HG03460 (cell line): ENCODE measurements at regions not wholly inside any gene's neighbourhood (a gene's known extent, or its start where the extent isn't known, plus 50 kb on each side); places are given as distances from the start of the nearest gene placed in this dataset.

Experiments
- ATAC-seq: cut with Tn5 transposase; IDR thresholded peaks from one replicate; pipeline ENCODE4 v1.9.1; 2021; ENCODE audit not compliant: unreplicated experiment

DNA sequence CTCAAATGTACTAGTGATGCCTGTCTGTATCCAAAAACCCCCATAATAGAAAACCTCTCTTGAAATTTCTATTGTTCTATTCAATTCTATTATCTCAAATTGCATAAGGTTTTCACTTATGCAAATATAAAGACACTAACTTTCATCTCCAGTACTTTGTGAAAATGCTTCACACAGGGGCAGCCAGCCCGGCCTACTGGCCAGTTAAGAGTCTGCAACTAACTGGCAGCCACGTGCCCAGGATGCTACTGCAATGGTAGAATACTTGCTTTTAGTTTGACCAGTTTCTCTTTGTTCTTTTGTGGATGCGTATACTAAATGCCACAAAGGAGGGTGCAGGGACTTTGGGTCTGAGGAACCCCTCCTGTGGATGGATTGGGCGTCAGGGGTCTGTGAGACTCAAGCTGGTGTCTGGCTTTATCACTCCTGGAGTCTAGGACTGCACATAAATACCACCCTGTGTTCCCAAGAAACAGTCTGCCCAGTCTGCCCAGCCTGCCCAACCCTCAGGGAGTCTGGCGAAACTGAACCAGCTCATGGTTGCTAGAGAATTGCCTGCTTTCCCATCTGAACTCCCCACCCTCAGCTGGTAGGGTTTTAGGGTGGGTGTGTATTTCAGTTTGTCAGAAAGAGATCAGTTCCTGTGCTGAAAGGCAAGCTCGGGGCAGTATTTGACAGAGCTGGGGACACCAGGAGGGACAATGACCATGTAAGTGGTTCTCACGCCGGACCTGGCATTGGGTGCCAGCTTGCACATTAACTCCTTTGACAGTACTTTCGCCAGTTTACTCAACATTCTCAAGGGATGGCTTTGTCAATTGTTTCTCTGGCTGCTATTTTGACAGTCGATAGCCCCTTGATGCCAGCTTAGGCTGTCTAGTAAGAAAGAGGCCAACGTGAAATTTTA lies 558.2 kb upstream of the JAG1 start:
- no peak for ATAC-seq

DNA sequence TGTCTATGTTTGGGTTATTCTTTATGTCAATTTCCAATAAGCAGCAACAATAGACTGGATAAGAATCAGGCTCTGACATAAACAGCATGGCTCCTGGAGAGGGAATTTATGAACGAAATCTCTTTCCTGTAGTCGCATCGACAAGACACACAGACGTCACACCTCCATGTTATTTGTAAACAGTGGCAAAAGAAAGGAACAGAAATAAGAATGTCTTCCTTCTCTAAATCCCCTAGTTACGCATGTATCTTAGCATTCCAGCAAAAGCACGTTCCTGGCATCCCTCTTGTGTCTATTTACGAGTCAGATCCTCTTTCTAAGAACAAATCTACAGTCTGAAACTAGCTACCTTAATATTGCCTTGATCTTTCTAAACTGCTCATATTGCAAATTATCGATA lies 559.1 kb upstream of the JAG1 start:
- ATAC-seq, result no peak

GRCh38 chr20:11234181-11234580 lies 560.4 kb upstream of the JAG1 start:
- ATAC-seq, result no peak

DNA sequence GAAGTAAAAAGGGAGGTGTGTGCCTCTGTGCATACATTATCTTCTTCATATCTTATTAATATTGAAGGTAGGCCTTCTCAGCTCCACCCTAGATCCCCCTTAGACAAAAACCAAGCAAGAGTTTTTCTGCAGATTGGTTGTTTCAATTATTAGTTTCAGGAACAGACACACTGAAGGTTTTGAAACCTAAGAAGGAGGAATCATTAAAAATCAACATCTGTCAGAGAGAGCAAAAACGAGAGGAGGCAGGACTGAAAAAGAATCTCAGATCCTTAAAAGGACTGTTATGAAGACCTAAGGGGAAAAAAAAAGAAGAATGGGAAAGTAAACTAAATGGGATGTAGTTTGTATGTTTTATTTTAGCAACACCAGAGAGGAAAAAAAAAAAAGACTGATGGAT lies 560.8 kb upstream of the JAG1 start:
- ATAC-seq, result no peak

DNA sequence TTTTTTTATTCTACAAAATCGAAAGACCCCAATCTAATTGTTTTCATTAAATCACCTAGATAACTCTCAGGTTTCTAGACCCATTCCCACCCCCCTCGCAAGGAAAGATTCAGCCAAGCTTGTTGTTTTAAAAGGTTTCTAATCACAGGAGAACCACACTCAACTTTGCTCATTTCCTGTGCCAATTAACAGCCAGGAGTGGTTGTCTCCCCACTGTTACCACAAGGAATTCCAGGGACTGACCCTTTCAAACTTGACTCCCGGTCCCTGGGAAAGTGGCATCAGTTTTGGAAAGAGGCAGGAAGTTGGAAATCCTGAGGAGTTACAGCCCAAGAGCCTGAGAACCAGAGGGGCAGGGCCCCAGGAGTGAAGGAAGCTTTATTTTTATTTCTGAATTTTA lies 561.3 kb upstream of the JAG1 start:
- ATAC-seq, result no peak

GRCh38 chr20:11242320-11242719 lies 568.5 kb upstream of the JAG1 start:
- ATAC-seq, result no peak

- ATAC-seq, result no peak
Observed at GRCh38 chr20:11245431-11245830, 571.6 kb upstream of the JAG1 start.

GRCh38 chr20:11246251-11246775 lies 572.5 kb upstream of the JAG1 start:
- ATAC-seq, result no peak

- no peak for ATAC-seq
Observed at GRCh38 chr20:11247046-11248010, 573.5 kb upstream of the JAG1 start.

GRCh38 chr20:11248011-11248409 lies 574.2 kb upstream of the JAG1 start:
- no peak for ATAC-seq

DNA sequence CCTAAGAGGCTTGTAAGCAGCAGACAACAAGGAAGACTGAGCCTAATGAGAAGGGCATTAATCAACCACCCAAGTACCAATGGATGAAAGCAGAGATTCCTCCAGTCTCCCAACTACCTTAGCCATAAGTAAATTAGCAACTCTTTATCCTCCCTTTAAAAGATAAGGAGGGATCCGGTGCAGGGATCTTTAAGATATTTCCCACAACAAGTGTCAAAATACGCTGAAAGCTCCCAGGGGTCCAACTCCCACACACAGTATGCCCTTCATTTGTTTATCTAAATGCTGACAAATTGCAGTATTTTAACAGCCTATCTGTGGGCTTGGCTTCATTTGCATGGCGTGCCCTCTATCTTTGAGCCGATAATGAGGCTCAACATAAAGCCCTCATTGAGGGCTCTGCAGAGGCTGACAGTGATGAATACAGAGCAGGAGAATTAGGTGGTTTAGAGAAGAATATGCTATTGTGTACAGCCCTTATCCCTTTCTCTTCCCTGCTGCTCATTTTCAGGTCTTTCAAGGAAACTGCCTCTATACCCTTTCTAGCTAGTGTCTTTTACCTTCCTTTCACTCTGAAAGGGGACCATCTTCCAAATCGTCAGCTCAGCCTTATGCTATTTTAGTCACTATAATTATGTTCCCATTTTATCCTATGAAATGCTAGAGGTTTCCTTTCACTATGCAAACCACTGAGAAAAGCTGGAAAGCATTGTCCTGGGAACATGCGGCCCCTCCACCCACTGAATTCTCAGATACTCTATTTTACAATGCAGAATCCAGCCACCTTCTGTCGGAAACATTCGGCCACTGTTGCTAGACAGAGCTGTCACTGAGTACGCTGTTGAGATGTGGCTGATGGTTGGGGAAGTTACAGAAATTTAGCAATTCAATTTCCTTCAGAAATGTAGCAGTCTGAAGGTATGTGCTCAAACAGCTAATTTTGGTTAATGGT lies 575.2 kb upstream of the JAG1 start:
- no peak for ATAC-seq

- ATAC-seq, result no peak
Observed at GRCh38 chr20:11249683-11250082, 575.9 kb upstream of the JAG1 start.

GRCh38 chr20:11252447-11252846 lies 578.6 kb upstream of the JAG1 start:
- ATAC-seq, result no peak

- ATAC-seq, result no peak
Observed at GRCh38 chr20:11255455-11255854, 581.7 kb upstream of the JAG1 start.

- ATAC-seq, result no peak
Observed at GRCh38 chr20:11255860-11256259, 582.1 kb upstream of the JAG1 start.

DNA sequence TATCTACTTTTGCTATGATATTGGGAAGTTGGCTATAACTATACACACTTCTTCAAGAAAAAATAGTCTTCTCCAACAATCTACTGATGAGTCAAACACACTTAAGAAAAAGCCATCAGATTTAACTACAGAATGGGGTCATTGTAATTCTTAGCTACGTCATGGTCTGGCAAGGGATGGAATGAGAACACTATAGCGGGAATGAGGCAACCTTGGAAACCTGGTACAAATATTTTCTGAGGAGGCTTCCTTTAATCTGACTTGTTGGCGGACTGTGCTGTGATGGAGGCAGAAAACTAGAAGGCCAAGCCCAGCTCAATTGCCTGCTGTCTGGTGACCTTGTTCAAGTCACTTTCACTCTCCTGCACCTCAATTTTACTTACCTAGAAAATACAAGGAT lies 586.8 kb upstream of the JAG1 start:
- no peak for ATAC-seq

GRCh38 chr20:11261533-11262000 lies 587.8 kb upstream of the JAG1 start:
- ATAC-seq, result peak; percentile 62

DNA sequence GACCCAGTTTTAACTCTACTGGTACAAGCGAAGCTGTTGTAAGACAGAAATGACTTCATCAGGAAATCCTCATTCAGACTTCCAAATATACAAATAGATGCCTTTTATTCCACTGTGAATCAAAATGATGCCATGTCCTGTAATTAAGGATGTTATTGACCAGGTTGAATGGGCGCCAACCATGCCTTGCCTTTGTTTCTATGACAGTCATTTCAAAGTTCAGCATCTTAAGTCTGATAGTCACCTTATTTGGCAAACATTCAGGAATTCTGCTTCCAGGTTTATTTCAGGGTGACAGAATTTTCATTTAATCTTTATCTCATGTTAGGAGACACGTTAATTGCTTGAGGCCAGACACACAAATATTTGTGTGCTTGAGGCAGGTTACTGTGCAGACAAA lies 592.8 kb upstream of the JAG1 start:
- ATAC-seq, result no peak

- ATAC-seq, result peak; percentile 65
Observed at GRCh38 chr20:11267131-11267761, 593.4 kb upstream of the JAG1 start.
